Loucy (cell line): ENCODE measurements at regions not wholly inside any gene's neighbourhood (a gene's known extent, or its start where the extent isn't known, plus 50 kb on each side); places are given as distances from the start of the nearest gene placed in this dataset.

ENCODE experiments used
- H2AFZ ChIP-seq: fragments of 200-600 bp; sonication (generic); 2 replicates; pipeline ENCODE4 v1.6.0; 2016; ENCODE audit warnings: antibody characterized with exemption, mild to moderate bottlenecking, low read length, moderate library complexity
- H3F3A ChIP-seq: fragments of 200-600 bp; 2 replicates; pipeline ENCODE4 v1.6.0; 2016; ENCODE audit warnings: antibody characterized with exemption, low read depth, mild to moderate bottlenecking
- H3K27me3 ChIP-seq: fragments of 200-600 bp; sonication (generic); 2 replicates; pipeline ENCODE4 v1.6.1; 2014; ENCODE audit warnings: low read length, mild to moderate bottlenecking; ENCODE audit not compliant: insufficient read depth, poor library complexity, severe bottlenecking
- H3K36me3 ChIP-seq: fragments of 200-600 bp; sonication (generic); 2 replicates; pipeline ENCODE4 v1.6.1; 2016; ENCODE audit warnings: low read length; ENCODE audit not compliant: insufficient read depth
- H3K4me1 ChIP-seq: fragments of 200-600 bp; sonication (generic); 2 replicates; pipeline ENCODE4 v1.5.1; 2014; ENCODE audit warnings: low read length, mild to moderate bottlenecking; ENCODE audit not compliant: insufficient read depth, poor library complexity, severe bottlenecking
- H3K4me2 ChIP-seq: fragments of 200-600 bp; sonication (generic); 2 replicates; pipeline ENCODE4 v1.6.0; 2014; ENCODE audit warnings: antibody characterized with exemption, low read length, low read depth, mild to moderate bottlenecking; ENCODE audit not compliant: poor library complexity, severe bottlenecking
- H3K4me3 ChIP-seq: fragments of 200-600 bp; sonication (generic); 2 replicates; pipeline ENCODE4 v1.5.1; 2014; ENCODE audit warnings: low read length, mild to moderate bottlenecking, mixed read lengths; ENCODE audit not compliant: poor library complexity, severe bottlenecking
- H3K79me2 ChIP-seq: fragments of 200-600 bp; sonication (generic); 2 replicates; pipeline ENCODE4 v1.6.1; 2014; ENCODE audit warnings: low read length; ENCODE audit not compliant: insufficient read depth
- H3K9ac ChIP-seq: fragments of 200-600 bp; sonication (generic); 2 replicates; pipeline ENCODE4 v1.6.0; 2014; ENCODE audit warnings: mild to moderate bottlenecking, low read depth, low read length, moderate library complexity; ENCODE audit not compliant: poor library complexity, severe bottlenecking
- H3K9me2 ChIP-seq: fragments of 200-600 bp; sonication (generic); replicated peaks from 2 replicates; pipeline ENCODE4 v1.6.1; 2016; ENCODE audit warnings: low read depth, low read length, mixed read lengths
- H3K9me3 ChIP-seq: fragments of 200-600 bp; sonication (generic); 2 replicates; pipeline ENCODE4 v1.6.1; 2014; ENCODE audit warnings: mild to moderate bottlenecking, antibody characterized with exemption, low read length, low read depth; ENCODE audit not compliant: insufficient read depth
- H4K20me1 ChIP-seq: fragments of 200-600 bp; sonication (generic); 2 replicates; pipeline ENCODE4 v1.6.0; 2014; ENCODE audit warnings: antibody characterized with exemption, low read length, mild to moderate bottlenecking; ENCODE audit not compliant: insufficient read depth, poor library complexity, severe bottlenecking
- CTCF ChIP-seq: fragments of 200-600 bp; sonication (generic); conservative IDR thresholded peaks from 2 replicates; pipeline ENCODE4 v1.5.1; 2014; ENCODE audit warnings: mild to moderate bottlenecking, antibody characterized with exemption, low read length
- EZH2phosphoT487 ChIP-seq: fragments of 200-600 bp; IDR thresholded peaks from 2 replicates; pipeline ENCODE4 v1.6.1; 2018; ENCODE audit warnings: antibody characterized with exemption, mild to moderate bottlenecking, moderate library complexity, borderline replicate concordance

DNA sequence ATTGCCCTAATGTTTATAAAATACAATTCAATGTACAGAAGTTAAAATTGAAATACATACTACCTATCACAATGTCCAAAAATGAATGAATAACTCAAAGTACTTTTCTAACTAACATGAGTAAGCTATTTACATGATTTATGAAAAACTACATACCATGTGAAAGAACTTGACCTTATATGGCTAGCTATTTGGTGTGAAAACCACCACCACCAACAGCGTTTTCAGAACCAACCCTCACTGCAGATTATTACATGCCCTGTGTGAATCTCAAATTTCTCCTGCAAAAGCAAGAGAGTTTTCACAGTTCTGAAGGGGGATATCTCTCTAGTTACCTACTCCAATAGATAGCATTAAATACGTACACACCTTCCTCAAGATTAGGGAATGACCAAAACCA is 198.5 kb downstream of the SPATA18 start:
- H3K79me2 ChIP-seq: no peaks in the 10 kb centered on the region
- peaks cover 6% of the 10 kb centered on the region; the same call in 1 of the 2 replicates for H3K9me3 ChIP-seq
- no peak overlapping the region for H3K4me2 ChIP-seq
- no peaks in the 10 kb centered on the region for H3F3A ChIP-seq
- no peaks in the 10 kb centered on the region for H3K4me1 ChIP-seq
- H4K20me1 ChIP-seq: no peaks in the 10 kb centered on the region
- TF ChIP-seq CTCF (no peak), EZH2phosphoT487 (no peak)
- no peaks in the 10 kb centered on the region for H3K27me3 ChIP-seq
- no peak overlapping the region for H3K9ac ChIP-seq
- H3K4me3 ChIP-seq: no peak overlapping the region
- no peaks in the 10 kb centered on the region for H3K9me2 ChIP-seq
- no peak overlapping the region for H2AFZ ChIP-seq
- no peaks in the 10 kb centered on the region for H3K36me3 ChIP-seq

DNA sequence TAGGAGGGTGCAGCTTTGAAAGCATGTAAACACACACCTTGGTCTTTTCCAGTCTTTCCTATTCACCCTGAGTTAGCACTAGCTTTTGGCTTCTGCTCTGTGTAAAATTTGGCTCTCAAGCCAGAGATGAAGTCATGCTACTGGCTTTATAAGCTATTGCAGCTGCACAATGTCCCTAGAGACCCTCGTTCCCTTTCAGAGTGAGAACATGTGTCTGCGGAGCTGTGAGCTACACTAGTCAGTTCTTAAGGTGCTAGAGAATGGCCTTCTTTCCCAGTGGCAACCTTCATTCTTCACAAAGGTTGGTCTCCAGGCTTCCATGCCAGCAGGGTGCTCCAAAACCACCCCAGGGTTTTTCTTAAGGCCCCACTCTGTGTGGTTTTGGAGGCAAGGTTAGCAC is 199.1 kb downstream of the SPATA18 start:
- no peak overlapping the region for H3K4me3 ChIP-seq
- H2AFZ ChIP-seq: no peak overlapping the region
- H3K9me2 ChIP-seq: no peaks in the 10 kb centered on the region
- H3K36me3 ChIP-seq: no peaks in the 10 kb centered on the region
- H3K9ac ChIP-seq: no peak overlapping the region
- no peaks in the 10 kb centered on the region for H3F3A ChIP-seq
- no peaks in the 10 kb centered on the region for H3K4me1 ChIP-seq
- H3K9me3 ChIP-seq: peaks cover 6% of the 10 kb centered on the region; the same call in 1 of the 2 replicates
- TF ChIP-seq EZH2phosphoT487: no peak
- TF ChIP-seq CTCF: no peak
- H4K20me1 ChIP-seq: no peaks in the 10 kb centered on the region
- no peak overlapping the region for H3K4me2 ChIP-seq
- no peaks in the 10 kb centered on the region for H3K27me3 ChIP-seq
- H3K79me2 ChIP-seq: no peaks in the 10 kb centered on the region

GRCh38 chr4:52251864-52252263 is 200.8 kb downstream of the SPATA18 start:
- no peak overlapping the region for H2AFZ ChIP-seq
- no peak for TF ChIP-seq EZH2phosphoT487
- TF ChIP-seq CTCF: no peak

More at GRCh38 chr4:52251864-52252263, 200.8 kb downstream of the SPATA18 start:
- no peaks in the 10 kb centered on the region for H3K4me1 ChIP-seq
- H3K36me3 ChIP-seq: no peaks in the 10 kb centered on the region
- H3K9ac ChIP-seq: no peak overlapping the region
- H3K9me2 ChIP-seq: no peaks in the 10 kb centered on the region
- H3K9me3 ChIP-seq: peaks cover 6% of the 10 kb centered on the region; the same call in 1 of the 2 replicates
- no peaks in the 10 kb centered on the region for H3F3A ChIP-seq
- H3K4me2 ChIP-seq: no peak overlapping the region
- no peaks in the 10 kb centered on the region for H3K79me2 ChIP-seq
- H3K27me3 ChIP-seq: no peaks in the 10 kb centered on the region
- H4K20me1 ChIP-seq: no peaks in the 10 kb centered on the region
- no peak overlapping the region for H3K4me3 ChIP-seq
